ENCODE measurements at regions not wholly inside any gene's neighbourhood (a gene's known extent, or its start where the extent isn't known, plus 50 kb on each side); places are given as distances from the start of the nearest gene placed in this dataset.

DNA sequence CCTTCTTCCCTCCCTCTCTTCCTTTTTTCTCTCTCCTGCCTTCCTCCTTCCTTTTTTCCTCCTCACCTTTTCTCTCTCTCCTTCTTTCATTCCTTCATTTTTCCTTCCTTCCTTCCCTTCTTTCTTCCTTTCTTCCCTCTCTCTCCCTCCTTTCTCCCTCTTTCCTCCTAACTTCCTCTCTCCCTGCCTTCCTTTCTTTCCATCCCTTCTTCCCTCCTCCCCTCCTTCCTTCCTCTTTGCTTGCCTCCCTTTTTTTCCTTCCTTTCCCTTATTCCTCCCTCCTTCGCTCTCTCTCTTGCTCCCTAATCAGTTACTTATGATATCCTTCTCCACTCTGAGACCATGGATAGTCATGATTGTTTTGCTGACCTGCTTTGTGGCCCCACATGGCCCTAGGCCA lies 56.7 kb upstream of the PUDP start:
- Histone ChIP-seq H3K4me3 (replicated peaks in 1 of 3; ENCODE audit: insufficient read depth in 1 of 3, low read depth in 2 of 3, low read length in 3 of 3) (no peak overlapping the region), H2AFZ (ENCODE audit: low read length) (no peak overlapping the region), H4K20me1 (ENCODE audit: insufficient read depth, low read length) (no peaks in the 10 kb centered on the region), H3K4me1 (ENCODE audit: insufficient read depth, low read length) (no peaks in the 10 kb centered on the region), H3K4me2 (ENCODE audit: low read depth, low read length) (no peak overlapping the region), H3K36me3 (replicated peaks in 1 of 2; ENCODE audit: control insufficient read depth in 1 of 2, insufficient read depth in 2 of 2, low read length in 2 of 2) (no peaks in the 10 kb centered on the region), H3K79me2 (ENCODE audit: insufficient read depth, low read length) (no peaks in the 10 kb centered on the region), H3K9ac (ENCODE audit: insufficient read depth, low read depth, low read length) (no peak overlapping the region), H3K27ac (ENCODE audit: extremely low read length, insufficient read depth, low read length) (no peak overlapping the region), H3K9me3 (ENCODE audit: low read length) (no peaks in the 10 kb centered on the region), H3K27me3 (ENCODE audit: control insufficient read depth in 1 of 2, insufficient read depth in 2 of 2, low read length in 2 of 2) (no peaks in the 10 kb centered on the region)
- FAIRE-seq: no peak
- no TSS peak for BruUV-seq (replicated peaks)
- WGBS (ENCODE audit: low lambda C conversion rate): 96% methylated on average over 1 of the region's 1 CpG
- DNase-seq (ENCODE audit: low spot score): no peak
- ChIA-PET CTCF (ENCODE audit: low intra/inter-chr PET ratio, low total read pairs) (no interaction called here), POLR2A (no interaction called here)
- in situ Hi-C loops (cut with HindIII; ENCODE audit: extremely low pct_ligation_motif_present, low pct_unique_long_range_greater_than_20kb) (no loop called here), intact Hi-C loops (cut with micrococcal nuclease; ENCODE audit: unreplicated experiment) (no loop called here)
- TF ChIP-seq ZNF350 (CRISPR knock-in tag; IDR thresholded peaks at IDR 0.05; ENCODE audit: borderline replicate concordance, low read depth) (no peak), STAT5B (CRISPR knock-in tag; IDR thresholded peaks at IDR 0.05) (no peak), ZNF407 (CRISPR knock-in tag; IDR thresholded peaks at IDR 0.05; ENCODE audit: not compliant biosample characterization) (no peak), TCF12 (IDR thresholded peaks at IDR 0.05) (no peak), TCF12 (CRISPR knock-in tag; IDR thresholded peaks at IDR 0.05) (no peak), TAF1 (CRISPR knock-in tag; IDR thresholded peaks at IDR 0.05) (no peak)
- TF ChIP-seq, protein P1, sequence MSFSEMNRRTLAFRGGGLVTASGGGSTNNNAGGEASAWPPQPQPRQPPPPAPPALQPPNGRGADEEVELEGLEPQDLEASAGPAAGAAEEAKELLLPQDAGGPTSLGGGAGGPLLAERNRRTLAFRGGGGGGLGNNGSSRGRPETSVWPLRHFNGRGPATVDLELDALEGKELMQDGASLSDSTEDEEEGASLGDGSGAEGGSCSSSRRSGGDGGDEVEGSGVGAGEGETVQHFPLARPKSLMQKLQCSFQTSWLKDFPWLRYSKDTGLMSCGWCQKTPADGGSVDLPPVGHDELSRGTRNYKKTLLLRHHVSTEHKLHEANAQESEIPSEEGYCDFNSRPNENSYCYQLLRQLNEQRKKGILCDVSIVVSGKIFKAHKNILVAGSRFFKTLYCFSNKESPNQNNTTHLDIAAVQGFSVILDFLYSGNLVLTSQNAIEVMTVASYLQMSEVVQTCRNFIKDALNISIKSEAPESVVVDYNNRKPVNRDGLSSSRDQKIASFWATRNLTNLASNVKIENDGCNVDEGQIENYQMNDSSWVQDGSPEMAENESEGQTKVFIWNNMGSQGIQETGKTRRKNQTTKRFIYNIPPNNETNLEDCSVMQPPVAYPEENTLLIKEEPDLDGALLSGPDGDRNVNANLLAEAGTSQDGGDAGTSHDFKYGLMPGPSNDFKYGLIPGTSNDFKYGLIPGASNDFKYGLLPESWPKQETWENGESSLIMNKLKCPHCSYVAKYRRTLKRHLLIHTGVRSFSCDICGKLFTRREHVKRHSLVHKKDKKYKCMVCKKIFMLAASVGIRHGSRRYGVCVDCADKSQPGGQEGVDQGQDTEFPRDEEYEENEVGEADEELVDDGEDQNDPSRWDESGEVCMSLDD (CRISPR knock-in tag; IDR thresholded peaks at IDR 0.05; ENCODE audit: borderline replicate concordance): no peak
- ATAC-seq: no peak

All from HepG2 (cell line).